ENCODE measurements at regions not wholly inside any gene's neighbourhood (a gene's known extent, or its start where the extent isn't known, plus 50 kb on each side); places are given as distances from the start of the nearest gene placed in this dataset.
"Not testable (repeated sequence)": the region's sequence is repeated elsewhere in the genome, so short reads cannot be mapped to it uniquely, and the experiment has no call there.

GRCh38 chr20:47905628-47906347, 120.5 kb upstream of the SULF2 start:
- no peak for DNase-seq

GRCh38 chr20:47903009-47903408, 117.7 kb upstream of the SULF2 start:
- not testable (repeated sequence) for DNase-seq

DNA sequence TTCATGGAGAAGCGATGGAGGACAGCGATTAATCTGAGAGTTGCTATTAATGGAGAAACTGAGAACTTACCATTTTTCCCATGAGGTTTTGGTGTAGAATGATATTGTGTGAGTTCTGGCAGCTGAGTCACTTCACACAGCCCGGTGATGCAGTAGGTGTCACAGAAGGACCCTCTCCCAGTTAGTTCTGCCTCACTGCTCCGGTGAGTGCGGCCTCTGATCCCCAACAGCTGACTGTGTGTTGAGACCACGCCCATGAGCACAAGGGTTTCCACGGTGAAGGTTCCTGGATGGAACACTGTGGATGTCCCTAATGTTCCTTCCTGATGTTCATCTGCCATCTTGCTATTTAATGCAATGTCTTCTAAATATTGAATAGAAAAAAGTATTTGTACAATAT, 114.0 kb upstream of the SULF2 start:
- DNase-seq, result not testable (repeated sequence)

DNA sequence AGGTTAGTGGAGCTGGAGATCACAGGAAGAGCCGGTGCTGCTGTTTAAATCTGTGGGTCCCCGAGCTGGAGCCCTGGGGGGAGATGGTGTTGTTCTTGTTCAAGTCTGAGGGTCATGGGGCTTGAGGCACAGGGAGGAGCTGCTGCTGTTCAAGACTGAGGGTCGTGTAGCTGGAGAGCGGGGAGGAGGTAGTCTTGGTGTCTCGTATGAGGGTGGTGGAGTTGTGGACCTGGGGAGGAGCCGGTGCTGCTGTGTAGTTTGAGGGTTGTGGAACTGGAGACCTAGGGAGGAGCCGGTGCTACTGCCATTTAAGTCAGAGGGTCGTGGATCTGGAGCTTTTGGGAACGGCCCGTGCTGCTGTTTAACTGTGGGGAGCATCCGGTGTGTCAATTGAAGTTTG, 112.2 kb upstream of the SULF2 start:
- DNase-seq, result no peak

DNA sequence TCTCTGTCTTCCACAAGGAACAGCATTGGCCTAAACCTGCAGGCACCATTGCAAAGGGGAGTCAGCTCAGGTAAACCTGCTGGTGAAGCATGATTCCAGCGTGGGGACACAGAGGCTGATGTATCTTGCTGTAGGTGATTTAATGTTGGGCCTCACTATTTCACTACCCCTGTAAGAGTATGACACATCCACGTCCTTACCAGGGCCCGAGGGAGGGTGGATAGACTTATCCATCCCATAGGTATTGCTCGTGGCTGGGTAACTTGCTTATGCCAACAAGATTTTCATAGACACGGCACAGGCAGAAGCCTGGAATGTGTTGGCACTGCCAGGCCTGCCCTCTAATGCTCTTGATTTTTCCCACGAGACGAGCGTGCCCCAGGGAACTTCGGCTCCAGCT, 107.4 kb upstream of the SULF2 start:
- not testable (repeated sequence) for DNase-seq

DNA sequence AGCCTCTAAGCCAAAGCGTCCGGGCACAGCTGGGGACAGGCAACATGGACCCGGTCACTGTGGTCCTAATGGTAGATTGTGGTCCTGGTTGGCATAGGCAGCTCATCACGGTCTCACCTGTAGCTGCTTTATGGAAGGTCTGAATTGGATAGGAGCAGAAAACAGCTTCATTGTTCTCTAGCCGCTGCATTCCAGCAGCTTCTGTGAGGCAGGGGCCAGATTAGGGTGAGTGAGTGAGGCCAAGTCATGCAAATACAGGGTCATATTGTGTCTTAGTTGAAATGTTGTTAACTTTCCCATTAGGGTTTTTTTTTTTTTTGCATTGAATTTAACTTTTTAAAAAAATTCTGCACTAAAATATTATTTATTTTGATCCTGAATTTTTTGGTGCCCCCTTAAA, 105.4 kb upstream of the SULF2 start:
- not testable (repeated sequence) for DNase-seq

GRCh38 chr20:47889751-47890150, 104.5 kb upstream of the SULF2 start:
- not testable (repeated sequence) for DNase-seq

DNA sequence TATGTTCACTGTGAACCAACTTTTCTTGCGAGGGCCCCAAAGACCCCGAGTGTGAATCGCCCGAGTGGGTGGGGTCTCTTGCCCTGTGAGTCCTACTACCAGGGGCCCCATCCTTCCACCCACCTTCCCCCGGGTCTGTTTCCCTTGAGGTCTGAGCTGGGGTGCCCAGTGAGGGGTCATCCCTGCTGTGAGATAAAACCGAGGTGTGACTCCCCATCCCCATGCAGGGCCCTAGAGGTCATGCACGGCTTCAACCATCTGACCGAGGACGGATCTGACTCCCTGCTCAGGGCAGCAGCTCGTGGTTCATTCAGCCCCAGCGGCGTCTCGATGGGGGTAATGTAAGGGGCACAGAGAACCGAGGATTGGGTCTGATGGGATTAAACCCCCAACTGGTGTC, 103.1 kb upstream of the SULF2 start:
- no peak for DNase-seq

- DNase-seq, result no peak
These were observed 102.3 kb upstream of the SULF2 start for GRCh38 chr20:47887477-47888080.

- no peak for DNase-seq
These were observed 101.8 kb upstream of the SULF2 start for GRCh38 chr20:47887064-47887463.

DNA sequence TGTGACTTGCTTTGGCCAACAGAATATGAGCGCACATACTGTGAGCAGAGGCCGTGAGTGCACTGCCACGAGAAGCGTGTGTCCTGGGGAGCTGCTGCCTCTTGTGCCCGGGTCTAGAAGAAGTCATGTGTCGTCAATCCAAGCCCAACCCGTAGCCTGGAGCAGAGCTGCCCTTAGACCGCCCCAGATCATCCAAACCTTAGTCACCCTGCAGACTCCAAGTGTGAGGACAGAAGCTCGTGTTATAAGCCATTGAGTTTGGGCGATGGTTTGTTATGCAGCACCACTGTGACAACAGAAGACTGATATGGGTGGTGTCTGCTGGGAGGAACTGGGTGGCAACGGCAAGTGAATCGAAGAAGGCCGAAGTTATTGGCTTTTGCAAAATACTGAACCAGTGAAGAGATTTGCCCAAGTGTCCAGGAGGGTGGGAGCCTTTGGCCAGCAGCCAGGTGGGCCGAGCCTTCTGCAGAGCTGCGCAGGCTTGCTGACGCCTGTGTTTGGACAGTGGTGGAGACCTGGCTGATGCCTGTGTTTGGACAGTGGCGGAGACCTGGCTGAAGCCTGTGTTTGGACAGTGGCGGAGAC, 101.3 kb upstream of the SULF2 start:
- no peak for DNase-seq

DNA sequence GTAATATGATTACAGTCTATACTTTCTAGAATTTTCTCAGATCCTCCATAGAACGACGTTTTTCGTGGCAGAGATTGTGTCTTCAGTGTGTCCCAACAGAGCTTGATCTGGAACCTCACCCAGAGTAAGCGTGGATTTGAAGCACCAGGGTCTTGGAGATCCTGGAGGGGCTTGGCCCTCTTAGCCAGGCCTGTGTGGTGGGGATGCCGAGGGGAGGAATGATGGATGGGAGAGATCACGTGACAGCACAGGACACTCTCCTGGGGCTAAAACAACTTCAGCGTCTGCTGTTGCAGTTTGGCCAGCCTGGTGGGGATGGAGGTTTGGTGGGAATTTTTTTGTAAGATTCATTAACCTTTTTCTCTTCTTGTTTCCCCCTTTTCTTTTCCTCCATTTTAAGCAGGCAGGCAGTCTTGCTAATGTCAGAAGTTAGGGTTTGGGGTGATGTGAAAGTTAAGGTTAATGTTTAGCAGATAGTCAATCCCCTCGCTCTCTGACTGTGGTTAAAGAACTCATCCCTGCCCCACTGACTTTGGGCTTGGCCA, 100.7 kb upstream of the SULF2 start:
- no peak for DNase-seq

DNA sequence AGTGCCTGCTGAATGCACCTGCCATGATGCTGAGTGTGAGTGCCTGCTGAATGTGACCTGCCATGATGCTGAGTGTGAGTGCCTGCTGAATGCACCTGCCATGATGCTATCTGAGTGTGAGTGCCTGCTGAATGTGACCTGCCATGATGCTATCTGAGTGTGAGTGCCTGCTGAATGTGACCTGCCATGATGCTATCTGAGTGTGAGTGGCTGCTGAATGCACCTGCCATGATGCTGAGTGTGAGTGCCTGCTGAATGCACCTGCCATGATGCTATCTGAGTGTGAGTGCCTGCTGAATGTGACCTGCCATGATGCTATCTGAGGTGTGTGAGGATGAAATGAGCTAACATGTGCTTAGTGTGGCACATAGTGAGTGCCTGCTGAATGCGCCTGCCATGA, 98.7 kb upstream of the SULF2 start:
- not testable (repeated sequence) for DNase-seq

- DNase-seq, result no peak
These were observed 97.9 kb upstream of the SULF2 start for GRCh38 chr20:47883186-47883585.

DNA sequence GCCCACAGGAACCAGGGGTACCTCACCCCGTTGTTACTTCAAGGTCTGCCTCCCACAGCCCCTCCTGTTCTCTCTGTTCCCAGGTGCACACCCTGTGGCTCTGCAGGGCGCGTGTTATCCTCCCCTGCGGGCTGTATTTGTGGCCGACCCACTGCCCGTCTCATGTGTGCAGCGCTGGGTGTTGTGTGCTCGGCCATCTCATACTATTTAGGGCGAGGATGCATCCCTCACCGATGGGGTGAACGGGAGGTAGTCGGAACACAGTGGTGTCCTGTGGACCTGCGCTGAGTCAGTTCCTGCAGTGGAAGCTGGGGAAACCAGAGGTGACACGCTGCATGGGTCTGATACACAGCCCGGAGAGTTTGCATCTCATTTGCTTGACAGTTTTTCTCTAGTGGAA, 94.5 kb upstream of the SULF2 start:
- no peak for DNase-seq

- peak; percentile 11 to 15 for DNase-seq
These were observed 93.3 kb upstream of the SULF2 start for GRCh38 chr20:47878601-47879027.

DNA sequence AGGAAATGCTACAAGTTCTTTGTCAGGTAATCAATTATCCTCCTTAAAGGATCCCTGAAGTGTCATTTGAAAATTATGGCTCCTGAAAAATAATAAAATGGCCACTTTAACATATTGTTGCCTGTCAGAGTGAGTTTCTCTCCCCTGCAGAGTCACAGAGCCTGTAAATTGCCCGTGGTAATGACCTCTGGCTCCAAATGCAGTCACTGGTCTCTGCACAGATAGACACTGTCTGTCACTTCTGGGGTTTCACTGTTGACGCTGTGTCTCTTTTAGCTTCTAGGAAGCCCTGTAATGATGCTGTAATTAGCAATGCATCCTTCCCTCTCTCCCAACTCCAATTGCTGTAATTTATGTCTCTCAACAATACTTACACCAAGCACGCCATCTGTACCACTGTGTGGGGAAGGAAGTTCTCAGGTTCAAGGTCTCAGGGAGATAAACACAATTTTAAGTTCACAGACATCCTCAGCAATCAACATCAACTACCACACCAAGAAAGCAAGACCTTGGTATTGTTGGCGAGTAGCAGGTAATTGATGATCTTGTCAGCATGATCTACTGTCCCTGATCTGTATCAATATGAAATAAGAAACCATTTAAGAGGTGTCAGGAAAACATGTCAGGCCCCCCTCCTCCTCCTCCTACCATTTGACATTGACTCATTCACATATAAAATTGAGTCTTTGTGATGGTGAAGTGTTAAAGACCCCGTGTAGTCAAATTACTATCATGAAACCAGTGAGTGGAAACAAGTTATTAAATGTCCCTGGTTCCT, 91.2 kb upstream of the SULF2 start:
- no peak for DNase-seq

- no peak for DNase-seq
These were observed 90.2 kb upstream of the SULF2 start for GRCh38 chr20:47875297-47876025.

DNA sequence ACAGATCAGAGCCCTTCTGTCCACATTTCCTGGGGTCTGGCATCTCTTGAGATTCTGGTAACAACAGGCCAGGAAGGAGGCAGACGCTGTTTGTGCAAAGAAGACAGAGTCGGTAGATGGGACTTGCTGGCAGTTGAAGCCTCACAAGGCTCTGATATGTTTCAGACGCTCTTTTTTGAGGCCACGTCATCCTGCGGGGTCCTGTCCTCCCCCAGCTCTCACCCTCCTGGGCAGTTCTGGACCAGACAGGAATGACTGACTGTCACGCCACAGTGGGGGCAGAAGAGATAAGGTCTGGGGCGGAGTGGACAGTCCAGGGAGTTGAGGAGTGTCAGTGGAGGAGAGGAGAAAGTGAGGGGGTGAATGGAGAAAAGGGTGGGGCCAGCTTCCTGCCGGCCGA, 87.1 kb upstream of the SULF2 start:
- DNase-seq, result no peak

DNA sequence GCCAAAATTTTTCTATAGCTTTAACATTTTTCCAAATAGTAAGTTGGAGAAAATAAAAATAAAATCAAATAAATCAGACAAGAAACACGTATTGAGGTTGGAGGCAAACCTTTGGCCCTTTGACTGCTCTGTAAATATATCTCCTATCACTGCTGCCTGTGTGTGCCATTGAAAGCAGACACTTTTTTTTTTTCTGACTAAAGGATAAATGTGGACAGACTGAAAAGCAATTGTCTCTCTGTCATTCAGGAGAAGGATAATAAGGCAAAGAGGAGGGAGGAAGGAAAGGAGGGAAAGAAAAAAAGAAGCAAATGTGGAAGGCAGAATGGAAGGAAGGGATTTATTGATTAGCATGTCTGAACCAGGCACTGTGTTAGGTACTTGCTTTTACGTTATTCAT, 85.2 kb upstream of the SULF2 start:
- DNase-seq, result no peak

DNA sequence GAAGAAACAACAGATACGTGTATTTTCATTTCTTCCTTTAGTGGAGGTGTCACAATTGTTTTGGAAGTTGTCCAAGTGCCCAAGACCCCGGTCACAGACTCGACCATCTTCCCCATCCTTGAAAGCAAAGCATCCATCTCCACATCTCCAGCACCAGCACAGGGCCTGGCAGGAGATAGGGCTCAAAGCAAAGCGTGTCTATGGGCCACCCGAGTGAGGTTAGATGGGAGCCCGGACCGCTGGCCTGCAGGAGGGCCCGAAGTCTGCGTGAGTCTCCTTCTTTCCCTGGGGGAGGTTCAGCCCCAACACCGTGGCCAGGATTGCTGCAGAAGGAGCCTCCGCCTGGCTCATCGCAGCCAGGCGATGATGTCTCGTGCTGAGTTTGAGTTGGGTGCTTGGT, 83.5 kb upstream of the SULF2 start:
- no peak for DNase-seq

DNA sequence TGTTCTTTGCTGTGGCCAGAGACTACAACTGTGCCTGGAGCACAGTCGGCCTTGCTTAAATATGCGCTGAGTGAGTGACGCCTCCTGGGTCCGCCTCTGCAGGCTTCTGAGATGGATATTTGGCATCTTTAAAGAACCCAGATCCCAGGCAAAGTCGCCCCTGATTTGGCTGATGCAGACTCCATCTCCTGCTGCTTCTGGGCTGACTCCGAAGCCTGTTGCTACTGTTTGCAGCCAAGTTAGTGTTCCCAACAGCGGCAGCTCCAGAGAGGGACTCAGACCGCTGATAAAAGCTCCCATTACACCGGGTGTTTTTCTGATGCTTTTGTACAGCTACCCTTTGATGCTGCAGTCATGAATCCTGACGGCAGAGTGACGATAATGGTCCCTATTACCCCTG, 83.0 kb upstream of the SULF2 start:
- no peak for DNase-seq

GRCh38 chr20:47867831-47868230, 82.5 kb upstream of the SULF2 start:
- DNase-seq, result no peak
